Femur (tissue), 1 donor: ENCODE measurements at regions not wholly inside any gene's neighbourhood (a gene's known extent, or its start where the extent isn't known, plus 50 kb on each side); places are given as distances from the start of the nearest gene placed in this dataset.
A peak's percentile ranks its signal among the peaks of the same experiment; 100 is the strongest.
"Not testable (repeated sequence)": the region's sequence is repeated elsewhere in the genome, so short reads cannot be mapped to it uniquely, and the experiment has no call there.

Source experiments
- DNase-seq: peaks from one replicate; pipeline ENCODE4 v3.0.0-alpha.2; 2017

DNA sequence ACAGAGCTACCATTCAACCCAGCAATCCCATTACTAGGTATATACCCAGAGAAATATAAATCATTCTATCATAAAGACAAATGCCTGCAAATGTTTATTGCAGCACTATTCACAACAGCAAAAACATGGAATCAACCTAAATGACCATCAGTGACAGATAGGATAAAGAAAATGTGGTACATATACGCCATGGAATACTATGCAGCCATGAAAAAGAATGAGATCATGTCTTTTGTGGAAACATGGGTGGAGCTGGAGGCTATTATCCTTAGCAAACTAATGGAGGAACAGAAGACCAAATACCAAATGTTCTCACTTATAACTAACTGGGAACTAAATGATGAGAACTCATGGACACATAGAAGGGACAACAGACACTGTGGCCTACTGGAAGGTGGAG, 318.9 kb downstream of the ZIC3 start:
- DNase-seq: not testable (repeated sequence)

DNA sequence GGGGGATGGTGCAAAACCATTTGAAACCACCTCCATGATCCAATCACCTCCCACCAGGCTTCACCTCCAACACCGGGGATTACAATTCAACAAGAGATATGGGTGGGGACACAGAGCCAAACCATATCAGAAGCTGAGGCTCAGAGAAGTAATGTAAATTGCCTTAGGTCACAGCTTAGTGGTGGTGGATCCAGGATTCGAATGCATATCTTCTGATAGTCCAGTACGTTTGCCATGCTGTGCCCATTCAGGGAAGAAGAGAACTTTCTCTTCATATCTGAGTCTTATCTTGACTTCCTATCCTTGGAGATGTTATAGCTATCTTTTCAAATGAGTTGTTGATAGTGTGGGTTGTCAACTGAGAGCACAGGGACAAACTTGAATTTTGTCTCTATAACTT, 325.5 kb downstream of the ZIC3 start:
- DNase-seq: no peak

- no peak for DNase-seq
Observed at GRCh38 chrX:137896123-137896522, 330.2 kb downstream of the ZIC3 start.

DNA sequence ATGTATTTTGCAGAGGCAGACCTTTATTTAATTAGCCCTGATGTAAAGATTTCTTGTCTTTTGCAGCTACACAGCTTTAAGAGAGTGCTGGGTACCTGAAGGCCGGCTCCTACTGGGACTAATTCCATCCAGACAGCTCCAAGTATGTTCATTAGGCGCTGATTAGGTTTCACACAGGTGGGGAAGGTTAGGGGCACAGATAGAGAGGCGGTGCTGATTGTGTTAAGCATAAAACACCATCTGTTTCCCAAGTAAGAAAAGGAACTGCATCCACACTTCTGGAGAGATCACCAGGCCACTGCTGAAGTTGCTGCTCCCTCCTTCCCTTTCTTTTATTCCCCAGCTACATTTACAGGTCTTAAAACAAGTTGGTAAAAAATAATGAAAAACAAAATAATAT, 349.5 kb downstream of the ZIC3 start:
- DNase-seq: no peak

DNA sequence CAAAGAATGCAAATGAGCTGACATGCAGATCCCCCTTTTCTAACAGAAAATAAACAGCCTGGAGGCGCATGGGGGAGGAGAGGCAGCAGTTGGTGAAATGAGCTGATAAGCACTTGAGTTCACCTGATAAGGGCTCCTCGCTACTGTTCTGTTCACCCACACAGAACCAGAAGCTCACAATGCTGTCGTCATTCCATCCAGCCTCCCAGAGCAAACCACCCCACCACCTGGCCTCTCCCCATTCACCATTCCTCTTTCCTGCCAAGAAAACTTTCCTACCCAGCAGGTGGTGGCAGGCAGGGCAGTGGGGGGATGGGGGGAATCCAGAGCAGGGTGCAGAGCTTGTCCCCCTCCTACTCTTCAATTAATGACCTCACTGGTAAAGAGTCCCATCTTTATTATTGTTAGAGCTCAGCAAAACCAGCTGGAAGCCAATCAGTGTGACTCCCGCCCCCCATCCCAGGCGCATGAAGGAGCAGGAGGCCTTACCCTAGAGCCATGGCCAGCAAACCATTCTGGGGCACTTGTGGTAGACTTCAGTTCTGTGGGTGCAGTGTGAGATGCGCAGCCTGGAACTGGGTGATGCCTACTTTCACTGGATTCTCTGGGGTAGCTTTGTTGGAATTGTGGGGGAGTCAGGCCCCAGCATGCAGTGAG, 350.3 kb downstream of the ZIC3 start:
- DNase-seq: no peak

DNA sequence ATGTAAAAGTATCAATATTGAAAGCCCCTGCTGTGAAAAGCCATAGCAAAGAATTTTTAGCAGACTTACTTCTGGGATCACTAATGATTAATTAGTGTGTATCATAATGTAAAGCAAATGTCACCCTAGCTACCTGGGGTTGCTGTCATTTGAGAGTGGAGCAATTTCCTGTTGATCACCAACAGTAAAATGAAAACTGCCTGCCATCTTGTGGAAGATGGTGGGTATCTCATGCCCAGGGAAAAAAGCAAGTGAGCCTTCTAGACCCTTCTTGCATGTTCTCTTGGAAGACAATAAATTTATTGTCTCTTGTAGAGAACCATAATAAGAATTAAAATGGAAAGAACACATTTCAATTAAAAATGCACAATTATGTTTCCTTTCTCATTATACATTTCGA, 360.2 kb downstream of the ZIC3 start:
- no peak for DNase-seq

GRCh38 chrX:137929951-137930350, 364.0 kb downstream of the ZIC3 start:
- no peak for DNase-seq

DNA sequence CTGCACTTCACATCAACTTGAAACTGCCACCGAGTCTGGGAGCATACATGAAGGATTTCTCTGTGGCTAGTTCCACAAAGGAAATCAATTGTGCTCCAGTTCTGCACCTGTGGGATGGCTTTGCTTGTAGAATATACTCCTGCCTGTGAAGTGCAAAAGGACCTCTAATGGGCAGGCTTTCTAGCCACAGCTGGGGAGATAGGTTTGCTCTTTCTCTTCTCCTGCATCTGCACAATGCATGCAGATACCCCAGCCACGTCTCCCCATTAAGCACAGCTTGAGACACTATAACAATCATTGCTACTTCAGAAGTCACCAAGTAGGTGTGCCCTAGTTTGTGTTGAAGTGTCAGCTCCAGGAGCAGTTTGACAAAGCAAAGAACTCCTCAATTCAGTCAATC, 364.6 kb downstream of the ZIC3 start:
- DNase-seq: no peak

DNA sequence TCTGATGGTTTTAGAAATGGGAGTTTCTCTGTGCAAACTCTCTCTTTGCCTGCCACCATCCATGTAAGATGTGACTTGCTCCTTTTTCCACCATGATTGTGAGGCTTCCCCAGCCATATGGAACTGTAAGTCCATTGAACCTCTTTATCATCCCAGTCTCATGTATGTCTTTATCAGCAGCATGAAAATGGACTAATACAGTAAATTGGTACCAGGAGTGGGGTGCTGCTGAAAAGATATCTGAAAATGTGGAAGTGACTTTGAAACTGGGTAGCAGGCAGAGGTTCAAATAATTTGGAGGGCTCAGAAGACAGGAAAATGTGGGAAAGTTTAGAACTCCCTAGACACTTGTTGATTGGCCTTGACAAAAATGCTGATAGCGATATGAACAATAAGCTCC, 368.3 kb downstream of the ZIC3 start:
- not testable (repeated sequence) for DNase-seq

GRCh38 chrX:137934887-137935286, 369.0 kb downstream of the ZIC3 start:
- DNase-seq: not testable (repeated sequence)

GRCh38 chrX:137945470-137945869, 379.5 kb downstream of the ZIC3 start:
- DNase-seq: no peak

GRCh38 chrX:137969191-137969590, 403.3 kb downstream of the ZIC3 start:
- DNase-seq: no peak

GRCh38 chrX:137982472-137983172, 416.7 kb downstream of the ZIC3 start:
- DNase-seq: no peak

GRCh38 chrX:137988470-137988869, 422.5 kb downstream of the ZIC3 start:
- no peak for DNase-seq

GRCh38 chrX:137998619-137999018, 432.7 kb downstream of the ZIC3 start:
- no peak for DNase-seq

DNA sequence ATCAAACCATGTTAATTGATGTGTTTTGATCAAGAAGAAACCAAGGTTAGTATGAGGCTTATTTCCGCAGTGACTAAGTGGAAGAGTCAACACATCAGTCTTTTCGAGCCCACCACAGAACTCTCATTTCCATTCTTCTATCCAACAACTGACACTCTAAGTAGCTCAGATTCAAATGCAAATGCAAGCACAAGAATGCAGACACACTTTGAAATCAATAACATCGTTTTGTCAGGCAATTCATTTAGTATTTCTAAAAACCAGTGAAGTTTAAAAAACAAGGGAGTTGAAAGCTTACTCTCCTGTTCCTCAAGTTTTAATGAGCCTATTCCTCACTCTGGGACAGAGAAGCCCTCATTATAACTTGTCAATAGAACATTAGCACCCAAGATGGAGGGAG, 433.1 kb downstream of the ZIC3 start:
- DNase-seq: no peak

GRCh38 chrX:137999552-137999951, 433.6 kb downstream of the ZIC3 start:
- no peak for DNase-seq

- no peak for DNase-seq
Observed at GRCh38 chrX:138001226-138001625, 435.3 kb downstream of the ZIC3 start.

- no peak for DNase-seq
Observed at GRCh38 chrX:138006180-138006579, 440.3 kb downstream of the ZIC3 start.

- DNase-seq: no peak
Observed at GRCh38 chrX:138008281-138008680, 442.4 kb downstream of the ZIC3 start.

DNA sequence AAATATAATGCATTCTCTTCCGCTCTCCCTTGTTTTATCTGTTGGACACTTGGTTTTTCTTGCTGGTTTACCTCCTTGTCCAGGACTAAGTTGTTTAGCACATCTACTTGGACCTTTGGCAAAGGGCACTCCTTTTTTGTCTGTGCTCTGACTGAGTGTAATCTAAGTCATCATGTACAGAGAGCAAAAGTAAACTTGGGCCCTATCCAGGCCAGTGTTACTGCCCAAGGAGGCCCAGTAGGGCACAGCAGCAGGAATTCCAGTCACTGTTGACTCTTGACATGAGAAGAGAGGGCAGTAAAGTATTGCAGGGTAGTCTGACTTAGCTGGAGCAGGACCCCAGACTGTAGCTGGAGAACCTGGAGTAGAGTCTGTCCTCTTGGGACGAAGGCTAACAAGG, 445.5 kb downstream of the ZIC3 start:
- no peak for DNase-seq

- peak; percentile 42 for DNase-seq
Observed at GRCh38 chrX:138014577-138014976, 448.6 kb downstream of the ZIC3 start.

GRCh38 chrX:138018145-138018799, 452.3 kb downstream of the ZIC3 start:
- DNase-seq: no peak

- DNase-seq: no peak
Observed at GRCh38 chrX:138020941-138021340, 455.0 kb downstream of the ZIC3 start.
